ENCODE measurements at regions not wholly inside any gene's neighbourhood (a gene's known extent, or its start where the extent isn't known, plus 50 kb on each side); places are given as distances from the start of the nearest gene placed in this dataset.
"Not testable (repeated sequence)": the region's sequence is repeated elsewhere in the genome, so short reads cannot be mapped to it uniquely, and the experiment has no call there.

- Histone ChIP-seq H3K9me3 (no peaks in the 10 kb centered on the region), H3K36me3 (no peaks in the 10 kb centered on the region), H3K4me3 (no peak overlapping the region), H3K27me3 (no peaks in the 10 kb centered on the region), H3K27ac (no peak overlapping the region), H3K4me1 (no peaks in the 10 kb centered on the region)
- intact Hi-C loops (cut with DNase I; ENCODE audit: low total_unique reads): no loop called here
- DNase-seq: no peak
- TF ChIP-seq, protein P1, sequence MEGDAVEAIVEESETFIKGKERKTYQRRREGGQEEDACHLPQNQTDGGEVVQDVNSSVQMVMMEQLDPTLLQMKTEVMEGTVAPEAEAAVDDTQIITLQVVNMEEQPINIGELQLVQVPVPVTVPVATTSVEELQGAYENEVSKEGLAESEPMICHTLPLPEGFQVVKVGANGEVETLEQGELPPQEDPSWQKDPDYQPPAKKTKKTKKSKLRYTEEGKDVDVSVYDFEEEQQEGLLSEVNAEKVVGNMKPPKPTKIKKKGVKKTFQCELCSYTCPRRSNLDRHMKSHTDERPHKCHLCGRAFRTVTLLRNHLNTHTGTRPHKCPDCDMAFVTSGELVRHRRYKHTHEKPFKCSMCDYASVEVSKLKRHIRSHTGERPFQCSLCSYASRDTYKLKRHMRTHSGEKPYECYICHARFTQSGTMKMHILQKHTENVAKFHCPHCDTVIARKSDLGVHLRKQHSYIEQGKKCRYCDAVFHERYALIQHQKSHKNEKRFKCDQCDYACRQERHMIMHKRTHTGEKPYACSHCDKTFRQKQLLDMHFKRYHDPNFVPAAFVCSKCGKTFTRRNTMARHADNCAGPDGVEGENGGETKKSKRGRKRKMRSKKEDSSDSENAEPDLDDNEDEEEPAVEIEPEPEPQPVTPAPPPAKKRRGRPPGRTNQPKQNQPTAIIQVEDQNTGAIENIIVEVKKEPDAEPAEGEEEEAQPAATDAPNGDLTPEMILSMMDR (IDR thresholded peaks at IDR 0.05): no peak
Observed at GRCh38 chr14:106436310-106436905, 910.0 kb downstream of the TMEM121 start.

GRCh38 chr14:106442857-106443256, 916.5 kb downstream of the TMEM121 start:
- no peaks in the 10 kb centered on the region for H3K27me3 ChIP-seq
- H3K36me3 ChIP-seq: no peaks in the 10 kb centered on the region
- no peak for DNase-seq
- no peak overlapping the region for H3K4me3 ChIP-seq
- TF ChIP-seq, protein P1 (IDR thresholded peaks at IDR 0.05): no peak
- H3K9me3 ChIP-seq: no peaks in the 10 kb centered on the region
- H3K4me1 ChIP-seq: no peaks in the 10 kb centered on the region
- no peak overlapping the region for H3K27ac ChIP-seq
- intact Hi-C loops (cut with DNase I; ENCODE audit: low total_unique reads): no loop called here

DNA sequence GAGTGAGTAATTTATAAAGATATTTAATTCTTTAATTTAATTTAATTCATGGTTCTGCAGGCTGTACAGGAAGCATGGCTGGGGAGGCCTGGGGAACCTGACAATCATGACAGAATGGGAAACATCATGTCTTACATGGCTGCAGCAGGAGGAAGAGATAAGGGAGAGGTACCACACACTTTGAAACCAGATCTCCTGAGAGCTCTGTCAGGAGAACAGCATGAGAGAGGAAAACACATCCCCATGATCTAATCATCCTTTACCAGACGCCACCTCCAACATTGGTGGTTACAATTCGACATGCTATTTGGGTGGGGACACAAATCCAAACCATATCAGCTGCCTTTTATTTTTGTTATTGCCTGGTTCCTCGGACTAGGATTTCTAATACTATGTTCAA, 928.6 kb downstream of the TMEM121 start:
- intact Hi-C loops (cut with DNase I; ENCODE audit: low total_unique reads): no loop called here
- Histone ChIP-seq H3K36me3 (no peaks in the 10 kb centered on the region), H3K4me1 (no peaks in the 10 kb centered on the region), H3K9me3 (no peaks in the 10 kb centered on the region), H3K27me3 (no peaks in the 10 kb centered on the region), H3K27ac (no peak overlapping the region), H3K4me3 (no peak overlapping the region)
- TF ChIP-seq, protein P1 (IDR thresholded peaks at IDR 0.05): no peak
- DNase-seq: no peak

- intact Hi-C loops (cut with DNase I; ENCODE audit: low total_unique reads): no loop called here
- no peak overlapping the region for H3K27ac ChIP-seq
- no peaks in the 10 kb centered on the region for H3K36me3 ChIP-seq
- DNase-seq: no peak
- H3K4me3 ChIP-seq: no peak overlapping the region
- TF ChIP-seq, protein P1 (IDR thresholded peaks at IDR 0.05): no peak
- no peaks in the 10 kb centered on the region for H3K27me3 ChIP-seq
- H3K4me1 ChIP-seq: no peaks in the 10 kb centered on the region
- H3K9me3 ChIP-seq: no peaks in the 10 kb centered on the region
Observed at GRCh38 chr14:106459971-106460730, 933.8 kb downstream of the TMEM121 start.

DNA sequence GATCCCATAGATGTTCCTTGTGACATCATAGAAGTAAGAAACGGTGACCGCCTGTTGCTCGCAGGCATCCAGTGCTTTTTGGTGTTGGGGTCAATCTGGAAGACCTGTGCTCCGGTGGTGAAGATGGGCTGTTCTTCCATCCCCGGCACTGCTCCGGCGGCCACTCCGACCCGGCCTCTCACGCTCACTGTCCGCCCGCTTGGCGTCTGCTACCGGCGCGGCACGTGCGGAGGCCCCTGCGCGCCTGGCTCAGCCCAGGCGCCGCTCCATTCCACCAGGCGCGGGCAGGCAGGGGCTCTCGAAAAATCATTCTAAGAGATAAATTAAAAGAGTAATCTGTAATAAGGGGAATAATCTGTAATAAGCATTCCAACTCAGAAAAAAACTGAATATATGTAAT, 934.5 kb downstream of the TMEM121 start:
- Histone ChIP-seq H3K4me1 (no peaks in the 10 kb centered on the region), H3K36me3 (no peaks in the 10 kb centered on the region), H3K9me3 (no peaks in the 10 kb centered on the region), H3K27ac (no peak overlapping the region), H3K4me3 (no peak overlapping the region), H3K27me3 (no peaks in the 10 kb centered on the region)
- TF ChIP-seq, protein P1 (IDR thresholded peaks at IDR 0.05): no peak
- intact Hi-C loops (cut with DNase I; ENCODE audit: low total_unique reads): no loop called here
- DNase-seq: no peak

DNA sequence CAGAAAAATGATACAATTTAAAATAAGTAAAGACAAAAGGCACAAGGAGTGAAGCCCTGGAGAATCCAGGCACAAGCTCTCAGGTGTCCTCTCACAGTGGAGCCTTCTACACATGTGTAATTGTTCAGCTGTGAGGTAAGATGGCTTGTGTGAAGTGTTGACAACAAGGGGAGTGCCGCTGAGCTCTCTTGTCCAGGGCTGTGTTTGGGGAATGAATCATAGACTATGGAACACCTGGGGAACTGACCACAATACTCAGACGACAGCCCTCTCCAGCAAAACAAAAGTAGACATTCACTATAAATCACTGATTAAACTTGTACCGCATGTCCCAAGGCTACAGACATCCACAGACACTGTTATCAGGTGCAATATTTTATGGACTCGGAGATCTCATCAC, 940.1 kb downstream of the TMEM121 start:
- H3K36me3 ChIP-seq; H3K4me3 ChIP-seq; H3K4me1 ChIP-seq; H3K27ac ChIP-seq; H3K9me3 ChIP-seq; DNase-seq; intact Hi-C loops (cut with DNase I; ENCODE audit: low total_unique reads); H3K27me3 ChIP-seq: not testable (repeated sequence)

- H3K4me1 ChIP-seq; intact Hi-C loops (cut with DNase I; ENCODE audit: low total_unique reads); H3K4me3 ChIP-seq; H3K36me3 ChIP-seq; H3K27ac ChIP-seq; H3K27me3 ChIP-seq; DNase-seq; H3K9me3 ChIP-seq: not testable (repeated sequence)
Observed at GRCh38 chr14:106468869-106469268, 942.5 kb downstream of the TMEM121 start.

- H3K36me3 ChIP-seq; intact Hi-C loops (cut with DNase I; ENCODE audit: low total_unique reads); DNase-seq; H3K9me3 ChIP-seq; H3K27ac ChIP-seq; H3K4me1 ChIP-seq; H3K4me3 ChIP-seq; H3K27me3 ChIP-seq: not testable (repeated sequence)
Observed at GRCh38 chr14:106470028-106470427, 943.6 kb downstream of the TMEM121 start.

- H3K9me3 ChIP-seq; H3K4me3 ChIP-seq; H3K27me3 ChIP-seq; H3K36me3 ChIP-seq; intact Hi-C loops (cut with DNase I; ENCODE audit: low total_unique reads); H3K27ac ChIP-seq; H3K4me1 ChIP-seq; DNase-seq: not testable (repeated sequence)
Observed at GRCh38 chr14:106474261-106475028, 948.1 kb downstream of the TMEM121 start.

All from tibial artery (tissue), 4 donors.